ENCODE measurements at regions not wholly inside any gene's neighbourhood (a gene's known extent, or its start where the extent isn't known, plus 50 kb on each side); places are given as distances from the start of the nearest gene placed in this dataset.

DNA sequence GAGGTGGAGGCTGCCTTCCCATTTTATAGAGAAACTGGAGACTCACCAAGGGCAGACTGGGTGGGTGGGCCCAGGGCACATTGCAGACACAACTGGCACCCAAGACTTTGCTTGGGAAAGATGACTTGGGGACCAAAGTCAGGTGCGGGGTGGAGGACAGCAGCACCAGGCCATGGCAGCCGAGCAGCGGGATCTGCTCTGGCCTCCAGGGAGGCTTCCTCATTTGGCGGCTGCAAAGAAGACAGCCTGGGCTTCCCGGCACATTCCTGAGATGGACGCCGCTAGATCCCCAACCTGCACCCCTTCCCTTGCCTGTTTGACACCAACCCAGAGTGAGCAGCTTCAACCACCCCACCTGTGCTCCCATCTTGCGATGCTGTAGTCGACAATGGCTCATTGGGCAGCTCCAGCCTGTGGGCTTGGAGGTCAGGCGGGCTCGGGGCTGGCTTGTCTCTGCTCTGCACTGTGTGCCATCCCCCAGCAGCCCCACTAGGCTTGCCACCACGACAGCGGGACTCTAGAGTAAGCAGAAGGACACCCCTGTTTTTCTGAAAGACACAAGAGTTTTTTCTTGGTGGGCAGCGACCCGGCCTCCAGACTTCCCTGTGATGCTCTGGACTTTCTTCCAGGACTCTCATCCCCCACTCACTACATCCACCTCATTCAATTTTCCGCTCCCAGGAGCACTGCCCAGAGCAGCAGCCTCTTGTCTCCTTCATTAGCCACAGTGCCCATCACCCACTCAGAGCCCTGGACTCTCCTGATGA, 184.9 kb upstream of the CST7 start:
- no peak for DNase-seq

DNA sequence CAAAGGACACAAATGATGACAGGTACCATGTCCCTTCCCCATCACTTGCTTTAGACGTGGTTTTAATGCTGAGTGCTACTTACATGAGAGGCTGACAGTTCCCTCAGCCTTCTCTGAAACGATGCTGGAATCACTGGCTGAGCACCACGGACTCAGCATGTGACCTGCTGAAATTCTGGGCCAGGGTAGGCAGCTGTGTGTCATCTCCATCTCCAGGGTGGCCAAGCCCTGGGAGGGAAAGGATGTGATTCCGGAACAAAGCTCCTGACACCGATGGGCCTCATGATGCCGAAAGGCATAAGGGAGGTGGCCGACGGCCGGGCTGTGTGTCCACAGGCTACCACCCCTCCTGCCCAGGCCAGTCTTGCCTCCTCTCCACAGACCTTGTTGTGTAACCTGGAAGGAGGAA, 184.3 kb upstream of the CST7 start:
- no peak for DNase-seq

DNA sequence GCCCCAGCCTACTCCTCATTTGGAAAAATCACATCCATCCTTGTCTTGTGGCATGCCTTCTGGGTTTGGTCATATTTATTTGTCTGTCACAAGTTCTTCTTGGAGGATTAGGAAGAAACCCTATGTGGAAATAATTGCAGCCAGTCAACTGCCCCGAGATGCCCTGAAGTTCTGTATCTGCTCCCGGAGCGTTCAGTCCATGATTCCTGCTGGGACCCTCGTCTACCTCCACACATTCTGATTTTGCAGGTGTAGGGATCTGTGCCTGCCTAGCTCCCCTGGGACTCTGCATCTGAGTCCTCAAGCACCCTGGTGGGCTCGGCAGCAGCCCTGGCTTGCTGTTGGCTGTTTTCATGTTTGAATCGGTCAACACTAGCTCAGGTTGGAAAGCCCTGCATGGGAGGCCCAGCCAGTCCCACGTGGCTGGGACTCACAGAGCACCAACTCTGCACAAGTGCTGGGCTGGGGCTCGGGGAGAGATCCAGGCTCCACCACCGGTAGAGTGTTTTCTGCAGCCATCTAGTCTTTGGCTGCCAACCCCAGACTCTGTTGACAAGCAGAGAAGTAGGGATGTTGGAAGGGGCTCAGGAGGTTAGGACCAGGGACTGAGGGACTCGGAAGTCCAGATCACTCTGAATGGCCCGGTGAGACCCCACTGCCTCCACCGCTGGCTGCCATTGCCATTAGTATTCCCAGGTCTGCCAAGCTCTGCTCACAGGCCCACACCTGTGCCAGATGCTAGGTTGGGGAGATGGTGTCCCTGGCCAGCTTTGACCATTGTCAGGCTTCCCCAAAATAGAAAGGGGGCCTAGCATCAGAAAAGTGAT, 183.5 kb upstream of the CST7 start:
- DNase-seq = no peak

DNA sequence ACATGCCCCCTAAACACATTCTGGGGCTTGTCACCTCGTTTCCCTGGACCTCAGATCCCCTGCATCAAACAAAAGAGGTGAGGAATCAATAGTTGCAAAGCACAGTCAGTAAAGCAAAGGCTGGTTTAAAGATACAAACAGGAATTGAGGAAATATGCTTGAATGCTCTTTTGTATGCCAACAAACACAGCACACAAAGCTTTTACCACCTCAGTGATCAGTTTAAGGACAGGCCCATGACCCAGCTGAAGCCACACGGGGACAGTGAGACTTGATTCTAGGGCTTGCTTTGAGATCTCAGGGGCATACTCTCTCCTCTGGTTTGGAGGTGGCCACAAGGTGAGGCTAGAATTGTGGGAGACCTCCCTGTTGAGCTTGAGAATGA, 182.9 kb upstream of the CST7 start:
- DNase-seq = no peak

DNA sequence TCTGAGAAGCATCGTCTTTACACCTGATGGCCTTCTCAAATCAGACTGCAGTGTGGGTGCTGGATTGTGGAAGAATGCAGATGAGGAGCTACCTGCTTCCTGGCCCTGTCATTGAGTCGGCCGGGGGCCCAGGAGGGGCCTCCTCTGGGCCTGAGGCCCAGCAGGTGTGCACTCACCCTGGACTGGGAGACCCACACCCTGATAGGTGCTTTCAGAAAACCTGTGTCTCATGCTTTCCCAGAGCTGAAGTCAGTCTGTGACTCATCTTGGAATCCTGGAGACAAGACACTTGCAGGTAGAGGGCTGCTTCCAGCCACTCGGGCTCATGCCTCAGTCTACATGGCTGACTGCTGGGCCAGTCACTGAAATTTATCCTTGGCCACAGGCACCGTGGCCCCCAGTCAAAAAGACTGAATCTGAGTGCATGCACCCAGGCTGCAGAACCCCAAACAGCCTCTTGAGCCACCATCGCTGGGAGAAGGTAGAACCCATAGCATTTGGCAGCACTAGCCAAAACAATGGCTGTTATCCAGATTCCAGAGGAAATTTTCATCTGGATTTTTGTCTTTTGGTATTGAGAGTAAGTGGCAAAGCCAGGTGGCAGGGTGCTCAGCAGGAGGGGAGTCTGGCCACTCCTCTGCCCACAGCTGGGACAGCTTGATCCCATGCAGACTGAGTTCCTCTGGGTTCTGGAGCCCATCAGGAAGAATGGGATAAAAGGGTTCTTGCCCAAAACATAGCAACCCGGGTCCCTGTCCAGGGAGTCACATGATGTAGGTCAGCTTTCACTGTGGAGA, 182.0 kb upstream of the CST7 start:
- no peak for DNase-seq

DNA sequence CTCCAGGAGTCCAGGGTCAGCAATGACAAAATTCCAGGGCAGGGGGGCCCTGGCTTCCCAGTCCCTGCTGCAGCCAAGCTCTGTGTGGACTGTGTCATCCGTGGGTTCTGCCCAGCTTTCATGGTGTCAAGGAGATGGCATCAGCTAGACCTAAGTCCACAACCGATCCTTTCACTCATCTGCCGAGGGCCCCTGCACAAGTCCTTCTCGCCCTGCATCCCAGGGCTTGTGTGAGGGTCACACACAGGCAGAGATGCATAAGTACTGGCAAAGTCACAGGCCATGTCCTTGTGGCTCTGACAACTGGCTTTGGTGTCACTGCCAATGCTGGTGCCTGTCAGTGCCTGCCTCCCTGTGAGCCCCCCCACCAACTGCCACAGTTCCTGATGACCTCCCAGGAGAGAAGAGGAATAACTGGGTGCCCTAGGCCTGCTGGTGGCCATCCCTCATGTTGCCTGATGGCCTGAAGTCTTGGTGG, 181.4 kb upstream of the CST7 start:
- no peak for DNase-seq

DNA sequence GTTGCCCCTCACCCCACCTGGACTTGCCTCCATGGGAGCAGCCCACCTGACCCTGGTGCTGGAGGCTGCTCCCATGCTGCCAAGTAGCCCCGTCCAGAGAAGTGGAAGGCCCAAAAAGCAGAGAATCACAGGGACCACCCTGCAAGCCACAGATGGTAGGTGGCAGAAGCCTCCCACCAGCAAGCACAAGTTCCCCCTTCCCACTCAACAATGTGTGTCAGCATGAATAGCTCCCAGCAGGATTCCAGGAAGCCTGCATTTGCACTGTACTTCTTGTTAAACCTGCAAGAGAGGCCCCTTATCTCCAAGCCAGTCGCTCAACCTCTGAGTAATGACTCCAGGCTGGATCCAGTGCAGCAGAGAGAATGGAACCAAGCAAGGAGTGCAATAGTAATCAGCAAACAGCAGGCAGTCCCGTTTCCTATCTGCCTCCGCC, 180.8 kb upstream of the CST7 start:
- DNase-seq = no peak

DNA sequence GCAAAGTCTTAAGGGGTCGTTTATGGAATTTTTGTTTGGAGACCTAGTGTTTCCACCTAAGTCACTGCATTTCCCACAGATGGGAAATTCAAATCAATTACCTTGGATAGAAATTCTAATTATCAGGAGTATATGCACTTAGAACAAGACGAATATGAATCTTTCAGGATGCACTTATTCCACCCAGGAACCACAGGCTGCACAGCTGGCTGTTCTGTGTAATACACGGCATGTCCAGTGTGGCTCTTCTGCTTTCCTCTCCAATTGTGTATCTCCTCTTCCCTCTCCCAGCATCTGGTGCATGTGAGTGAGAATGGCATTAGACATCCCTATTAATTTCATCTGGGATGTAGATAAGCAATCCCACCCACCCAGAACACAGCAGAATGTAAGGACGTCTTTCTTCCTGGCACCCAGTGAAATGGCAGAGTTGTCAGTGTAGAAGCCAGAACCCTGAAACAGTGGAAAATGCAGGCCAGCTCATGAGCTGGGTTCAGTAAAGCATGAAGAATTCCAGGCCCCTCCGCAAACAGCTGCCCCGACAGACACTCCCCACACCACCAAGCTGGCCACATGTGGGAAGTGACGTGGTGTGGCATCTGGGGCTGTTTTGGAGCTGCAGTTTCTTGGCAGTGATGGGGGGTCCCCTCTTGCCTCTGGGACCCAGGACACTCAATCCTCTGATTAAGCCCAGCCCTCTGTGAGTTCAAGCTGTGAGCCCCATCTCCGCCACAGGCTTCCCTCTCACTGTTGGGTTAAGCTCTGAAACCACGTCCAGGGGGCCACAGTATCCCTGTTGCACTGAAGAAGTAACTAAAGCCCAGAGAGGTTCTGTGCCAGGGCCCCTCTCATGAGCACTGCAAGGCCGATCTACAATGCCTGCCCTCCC, 180.1 kb upstream of the CST7 start:
- DNase-seq = no peak

DNA sequence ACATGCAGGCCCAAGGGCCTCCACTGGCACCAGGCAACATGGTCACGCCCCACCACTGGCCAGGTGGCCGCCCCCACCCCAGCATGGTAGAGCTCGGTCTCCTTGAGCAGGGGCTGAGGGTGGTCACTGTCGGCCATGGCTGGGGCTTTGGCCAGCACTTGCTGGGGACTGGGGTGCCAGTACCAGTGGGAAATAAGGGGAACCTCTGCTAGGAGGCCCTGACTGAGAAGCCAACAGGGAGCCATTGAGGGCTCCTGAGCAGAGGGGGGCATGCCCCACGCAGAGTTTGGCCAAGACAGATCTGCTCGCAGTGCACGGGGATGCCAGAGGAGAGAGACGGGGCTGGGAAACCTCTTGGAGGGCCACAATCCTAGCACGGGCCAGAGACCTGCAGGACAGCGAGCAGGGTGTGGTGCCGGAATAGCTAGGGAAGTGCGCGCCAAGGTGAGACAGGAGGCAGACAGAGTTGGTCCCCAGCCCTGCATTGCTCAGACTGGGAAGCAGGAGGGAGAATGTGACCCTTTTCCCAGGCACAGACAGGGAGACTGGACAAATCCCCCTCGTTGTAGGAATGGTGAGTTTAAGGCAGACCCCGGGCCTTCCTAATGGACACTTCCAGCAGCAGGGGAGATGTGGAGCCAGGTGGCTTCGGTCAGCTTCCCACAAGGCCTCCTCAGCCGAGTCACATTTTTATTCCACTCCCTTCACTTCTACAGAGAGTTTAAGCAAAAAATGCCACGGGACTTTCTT, 179.0 kb upstream of the CST7 start:
- no peak for DNase-seq

DNA sequence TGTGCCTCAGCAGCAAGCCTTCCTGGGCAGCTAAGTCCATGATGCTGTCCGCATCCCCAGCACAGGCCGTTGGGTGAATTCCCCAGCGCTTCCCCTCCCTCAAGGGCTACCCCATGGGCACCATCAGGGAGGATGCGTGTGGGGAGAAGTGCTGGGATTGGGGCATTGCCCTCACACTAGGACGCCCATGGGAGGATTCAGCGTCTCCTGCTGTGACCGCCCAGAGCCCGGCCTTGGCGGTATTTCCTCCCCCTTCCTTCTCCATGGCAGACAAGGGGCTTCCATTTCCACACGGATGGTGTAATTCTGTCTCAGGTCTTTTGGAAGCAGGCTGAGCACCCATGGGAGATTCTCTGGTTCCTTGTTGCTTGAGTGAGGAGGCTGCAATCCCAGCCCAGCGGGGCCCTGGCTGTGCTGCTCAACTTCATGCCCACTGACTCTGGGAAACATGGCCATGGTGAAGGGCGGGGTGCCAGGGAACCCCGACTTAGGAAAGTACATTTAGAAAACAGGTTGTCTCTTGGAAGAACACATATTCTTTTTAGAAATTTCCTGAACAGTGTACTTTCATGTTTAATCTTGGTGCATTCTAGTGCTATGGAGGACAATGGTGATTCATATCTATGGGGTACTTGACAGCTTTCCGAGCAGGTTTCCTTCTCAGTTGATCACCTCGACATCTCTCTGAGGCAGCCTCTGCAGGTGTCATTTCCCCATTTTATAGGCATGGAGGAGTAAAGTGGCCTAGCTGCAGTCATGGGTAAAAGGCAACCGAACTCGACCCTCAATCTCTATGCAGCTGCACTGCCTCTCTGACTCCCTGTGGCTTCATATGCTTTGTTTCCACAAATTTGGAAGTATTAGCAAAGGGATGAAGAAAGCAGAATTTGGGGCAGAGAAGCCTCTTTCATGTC, 178.2 kb upstream of the CST7 start:
- no peak for DNase-seq

DNA sequence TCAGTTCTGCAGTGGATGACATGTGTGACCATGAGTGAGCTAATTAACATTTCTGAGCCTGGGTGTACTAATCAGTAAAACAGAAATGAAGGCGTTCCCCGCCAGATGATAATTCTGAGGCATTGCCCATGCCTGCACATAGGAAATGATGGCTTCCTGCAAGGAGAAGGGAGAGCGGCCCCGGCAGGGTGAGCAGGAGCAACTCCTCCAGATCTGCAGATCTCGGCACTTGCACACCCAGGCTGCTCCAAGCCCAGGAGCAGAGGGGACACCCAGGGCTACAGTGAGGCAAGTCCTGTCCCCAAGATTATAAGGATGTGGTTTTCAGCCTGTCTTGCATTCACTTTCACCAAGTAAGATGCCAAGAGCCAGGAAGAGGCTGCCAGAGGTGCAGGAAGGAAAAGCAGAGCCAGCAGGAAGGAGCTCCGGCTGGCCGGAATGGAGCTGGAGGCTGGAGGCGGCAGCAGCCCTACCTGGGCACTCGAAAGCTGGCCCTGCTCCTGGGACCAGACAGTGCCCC, 177.5 kb upstream of the CST7 start:
- no peak for DNase-seq

DNA sequence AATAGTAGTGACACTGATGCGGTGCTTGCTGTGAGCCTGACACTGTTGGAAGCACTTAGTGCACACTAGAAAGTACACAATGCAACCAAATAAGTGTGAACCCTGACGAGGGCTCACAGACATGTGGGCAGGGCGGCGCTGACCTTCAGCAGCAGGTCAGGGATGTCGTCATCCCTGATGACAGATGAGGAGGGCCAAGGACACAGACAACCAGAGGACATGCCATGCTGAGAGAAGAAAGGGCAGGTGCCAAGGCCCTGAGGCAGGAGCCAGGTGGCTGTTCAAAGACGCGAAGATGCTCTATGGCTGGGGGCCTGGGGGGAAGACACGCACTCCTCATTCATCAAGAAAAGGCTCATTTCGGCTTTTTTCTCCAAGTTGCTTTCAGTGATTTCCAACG, 176.4 kb upstream of the CST7 start:
- DNase-seq = no peak

DNA sequence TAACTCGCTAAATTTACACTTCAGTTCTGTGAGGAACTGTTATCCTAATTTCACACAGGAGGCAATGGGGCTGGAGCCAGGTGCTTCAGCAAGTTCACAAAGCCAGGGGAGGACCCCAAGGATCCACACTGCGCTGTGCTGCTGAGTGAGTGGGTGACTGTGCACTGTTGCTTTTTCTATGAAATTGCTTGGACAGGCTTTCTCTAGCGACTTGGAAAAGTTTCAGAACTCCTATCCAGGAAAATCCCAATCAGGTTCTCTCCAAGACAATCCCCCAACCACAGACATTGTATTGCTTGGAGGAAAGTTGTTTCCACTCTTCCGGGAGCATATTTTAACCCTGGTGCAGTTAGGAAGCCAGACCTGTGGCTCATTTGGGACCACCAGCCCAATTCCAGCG, 175.9 kb upstream of the CST7 start:
- no peak for DNase-seq

DNA sequence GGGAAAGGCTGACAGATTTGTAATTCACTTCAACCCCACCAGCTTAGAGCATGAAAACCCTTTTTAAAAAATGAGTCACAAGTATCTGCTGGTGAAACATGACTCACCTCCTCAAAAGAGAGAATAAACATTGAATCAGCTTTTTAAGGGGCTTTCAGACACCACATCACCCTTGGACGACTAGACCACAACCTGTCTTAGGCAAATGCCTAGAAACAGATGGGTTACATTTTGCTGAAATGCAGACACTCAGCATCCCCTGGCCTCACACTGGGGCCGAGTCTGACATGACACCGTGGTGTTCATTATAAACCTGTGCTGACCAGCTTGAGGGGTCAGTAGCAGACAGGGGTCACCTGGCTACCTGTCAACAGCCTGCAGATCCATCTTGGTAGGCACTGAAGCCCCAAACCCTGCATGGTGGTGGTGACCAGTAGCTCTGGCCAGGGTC, 175.3 kb upstream of the CST7 start:
- DNase-seq = no peak

DNA sequence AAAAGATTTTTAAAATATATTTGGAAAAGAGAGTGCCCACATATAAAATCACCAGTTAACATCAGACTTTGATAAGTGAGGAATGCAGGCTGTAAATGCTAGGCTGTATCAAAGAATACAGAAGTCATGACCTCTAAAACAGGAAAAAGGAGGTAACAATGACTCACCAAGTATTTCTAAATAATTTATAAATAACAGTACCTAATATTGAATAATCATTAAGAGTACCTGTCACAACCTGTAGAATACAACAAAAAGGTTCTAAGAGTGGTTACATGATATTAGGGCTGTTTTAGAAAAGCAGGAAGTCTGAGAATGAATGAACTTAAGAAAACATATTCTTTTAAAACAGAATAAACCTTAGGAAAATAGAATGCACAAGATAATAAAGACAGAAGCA, 173.1 kb upstream of the CST7 start:
- DNase-seq = no peak

DNA sequence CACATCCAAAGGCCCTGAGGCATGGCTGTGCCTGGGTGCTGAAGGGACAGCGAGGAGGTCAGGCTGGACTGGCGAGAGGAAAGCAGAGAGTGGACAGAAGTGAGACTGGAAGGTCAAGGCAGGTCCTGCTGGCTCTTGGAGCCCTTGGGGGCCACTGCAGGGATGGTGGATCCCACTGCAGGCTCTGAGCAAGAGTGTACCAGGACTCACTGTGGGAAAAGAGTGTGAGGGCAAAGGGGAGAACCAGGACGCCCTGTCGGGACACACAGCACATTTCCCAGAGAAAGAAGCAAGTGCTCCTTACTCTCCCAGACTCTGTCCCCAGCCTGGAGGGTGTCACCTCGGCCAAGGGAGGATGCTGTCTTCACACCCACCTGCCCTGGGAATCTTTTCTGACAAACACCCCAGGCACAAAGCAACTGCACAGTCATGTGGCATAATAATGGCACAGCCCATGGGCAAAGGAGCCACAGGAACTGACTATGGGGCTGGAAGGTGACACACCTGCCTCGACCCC, 172.3 kb upstream of the CST7 start:
- DNase-seq = no peak

DNA sequence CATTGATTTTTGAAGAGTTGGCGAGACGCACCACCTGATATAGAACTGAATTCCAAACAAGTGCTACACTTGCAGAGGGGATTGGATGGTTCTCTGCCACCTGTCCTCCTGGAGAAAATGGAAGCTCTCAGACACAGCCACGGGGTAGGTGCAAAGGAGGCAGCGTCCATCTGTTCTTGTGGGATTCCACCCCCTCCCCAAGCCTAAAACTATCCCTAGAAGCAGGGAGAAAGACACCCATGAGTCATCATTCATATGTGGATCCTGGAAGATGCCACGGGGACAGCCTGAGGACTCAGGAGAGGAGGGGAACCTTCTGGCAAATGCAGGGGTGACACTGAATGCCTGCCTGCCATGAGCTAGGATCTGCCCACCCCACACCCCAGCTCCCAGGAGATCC, 171.3 kb upstream of the CST7 start:
- DNase-seq = no peak

DNA sequence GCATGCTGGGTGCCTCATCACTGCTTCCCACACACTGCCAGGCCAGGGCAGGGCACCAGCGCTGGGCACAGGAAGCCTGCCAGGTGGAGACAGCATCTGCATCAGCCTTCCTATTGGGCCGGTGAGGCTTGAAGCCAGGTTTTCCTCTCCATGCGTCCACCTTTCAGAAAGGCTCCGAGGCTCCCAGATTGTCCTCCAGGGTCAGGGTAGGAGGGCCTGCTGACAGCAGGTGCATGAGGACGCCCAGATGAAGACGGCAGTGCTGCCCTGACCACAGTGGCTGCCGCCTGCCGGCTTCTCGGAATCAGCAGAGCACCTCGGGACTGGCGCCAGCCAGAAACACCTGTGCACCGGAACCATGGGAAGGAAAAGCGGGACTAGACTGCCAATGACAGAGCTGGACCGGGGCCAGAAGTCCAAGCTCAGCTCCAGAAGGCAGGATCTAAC, 170.5 kb upstream of the CST7 start:
- DNase-seq = no peak

DNA sequence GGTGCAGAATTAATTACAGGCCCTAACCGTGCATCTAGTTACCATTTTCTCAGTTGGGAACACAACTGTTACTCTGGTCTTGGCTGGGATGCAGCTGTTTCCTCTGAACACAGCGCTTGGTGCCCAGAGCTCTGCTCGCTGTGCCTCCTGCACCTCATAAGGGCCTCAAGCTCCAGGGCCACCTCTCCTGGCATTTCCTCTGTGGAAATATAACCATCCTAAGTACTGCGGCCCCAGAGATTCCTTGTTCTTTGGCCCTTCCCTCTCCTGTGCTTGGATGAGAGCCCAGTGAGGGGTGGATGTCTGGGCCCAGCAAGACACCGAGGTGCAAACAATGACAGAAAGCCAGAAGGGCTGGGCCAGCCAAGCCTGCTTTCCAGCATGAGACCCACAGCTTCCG, 169.9 kb upstream of the CST7 start:
- no peak for DNase-seq

DNA sequence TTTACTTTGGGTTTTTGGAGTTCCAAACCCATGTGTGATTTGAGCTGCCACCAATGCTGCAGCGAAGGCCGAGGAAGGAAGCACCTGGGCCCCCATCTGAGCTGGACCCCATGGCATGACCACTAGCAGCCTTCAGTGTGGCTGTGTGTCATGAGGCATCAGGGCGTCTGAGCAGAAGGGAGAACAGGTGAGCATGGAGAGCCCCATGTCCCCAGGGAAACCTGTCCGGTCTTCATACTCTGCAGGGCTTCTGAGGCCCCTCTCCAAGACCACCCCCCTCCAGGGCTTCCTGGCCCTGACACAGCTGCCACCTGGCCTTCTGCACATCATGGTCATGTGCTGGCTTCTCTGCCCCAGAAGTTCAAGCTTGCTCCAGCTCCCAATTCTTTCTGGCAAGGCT, 169.1 kb upstream of the CST7 start:
- no peak for DNase-seq
